DMS153 (cell line): ENCODE measurements at regions not wholly inside any gene's neighbourhood (a gene's known extent, or its start where the extent isn't known, plus 50 kb on each side); places are given as distances from the start of the nearest gene placed in this dataset.
"Not testable (repeated sequence)": the region's sequence is repeated elsewhere in the genome, so short reads cannot be mapped to it uniquely, and the experiment has no call there.

Experiments used
- DNase-seq: peaks from one replicate; lab custom pipeline; 2025; lab: John Stamatoyannopoulos, UW

DNA sequence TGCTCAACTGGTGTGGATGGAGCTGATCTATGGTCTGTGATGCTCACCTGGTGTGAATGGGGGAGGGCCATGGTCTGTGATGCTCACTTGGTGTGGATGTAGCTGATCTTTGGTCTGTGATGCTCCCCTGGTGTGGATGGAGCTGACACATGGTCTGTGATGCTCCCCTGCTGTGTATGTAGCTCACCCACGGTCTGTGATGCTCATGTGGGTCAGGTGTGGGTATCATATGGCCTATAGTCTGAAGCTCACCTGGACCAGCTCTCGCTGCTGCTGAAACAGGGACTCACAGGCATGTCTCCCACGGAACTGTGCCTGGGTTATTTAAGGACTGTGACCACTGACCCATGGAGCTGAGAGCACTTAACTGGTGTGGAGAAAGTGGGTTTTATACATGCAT lies 109.7 kb downstream of the CRLF2 start:
- no peak for DNase-seq

DNA sequence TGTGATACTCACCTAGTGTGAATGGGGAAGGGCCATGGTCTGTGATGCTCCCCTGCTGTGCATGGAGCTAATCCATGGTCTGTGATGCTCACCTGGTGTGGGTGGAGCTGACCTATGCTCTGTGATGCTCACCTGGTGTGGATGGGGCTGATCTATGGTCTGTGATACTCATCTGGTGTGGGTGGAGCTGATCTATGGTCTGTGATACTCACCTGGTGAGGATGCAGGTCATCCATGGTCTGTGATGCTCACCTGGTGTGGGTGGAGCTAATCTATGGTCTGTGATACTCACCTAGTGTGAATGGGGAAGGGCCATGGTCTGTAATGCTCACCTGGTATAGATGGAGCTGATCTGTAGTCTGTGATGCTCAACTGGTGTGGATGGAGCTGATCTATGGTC lies 110.2 kb downstream of the CRLF2 start:
- DNase-seq = not testable (repeated sequence)

DNA sequence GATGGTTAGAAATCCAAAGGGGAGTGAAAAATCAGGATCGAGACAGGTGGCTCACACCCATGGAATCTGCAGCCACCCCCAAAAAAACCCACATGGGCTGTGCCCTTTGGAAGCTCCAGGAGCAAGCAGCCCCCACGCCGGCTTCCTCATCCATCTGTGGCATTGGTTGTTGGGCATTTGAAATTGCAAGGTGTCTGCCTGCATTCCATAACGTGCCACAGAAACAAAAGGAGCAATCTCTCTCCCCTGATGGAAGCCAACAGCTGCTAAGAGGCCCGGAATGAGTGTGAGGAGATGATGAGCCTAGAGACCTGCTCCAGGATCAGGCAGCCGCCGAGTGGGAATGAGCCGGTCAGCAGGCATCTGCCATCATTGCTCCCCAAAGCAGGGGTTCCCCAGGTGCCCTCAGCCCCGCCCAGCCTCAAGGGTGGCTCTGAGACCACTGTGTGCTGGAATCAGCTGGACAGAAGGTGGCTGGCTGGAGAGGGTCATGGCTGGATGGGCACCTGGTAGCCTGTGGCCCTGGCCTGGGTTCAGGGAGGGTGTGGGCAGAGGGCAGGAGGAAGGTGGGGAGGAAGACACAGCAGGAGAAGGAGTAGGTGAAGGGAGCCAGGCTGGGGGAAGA lies 113.2 kb downstream of the CRLF2 start:
- DNase-seq = no peak

DNA sequence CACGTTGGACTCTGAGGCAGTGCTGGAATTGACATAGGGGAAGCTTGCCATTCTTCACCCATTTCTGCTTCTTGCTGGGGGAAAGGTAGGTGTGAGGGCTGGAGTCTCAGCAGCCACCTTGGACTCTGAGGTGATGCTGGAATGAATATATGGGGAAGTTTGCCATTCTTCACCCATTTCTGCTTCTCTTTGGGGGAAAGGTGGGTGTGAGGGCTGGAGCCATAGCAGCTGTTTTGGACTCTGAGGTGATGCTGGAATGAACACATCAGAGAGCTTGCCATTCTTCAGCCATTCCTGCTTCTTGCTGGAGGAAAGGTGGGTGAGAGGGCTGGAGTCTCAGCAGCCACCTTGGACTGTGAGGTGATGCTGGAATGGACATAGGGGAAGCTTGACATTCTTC lies 115.1 kb downstream of the CRLF2 start:
- DNase-seq = no peak

DNA sequence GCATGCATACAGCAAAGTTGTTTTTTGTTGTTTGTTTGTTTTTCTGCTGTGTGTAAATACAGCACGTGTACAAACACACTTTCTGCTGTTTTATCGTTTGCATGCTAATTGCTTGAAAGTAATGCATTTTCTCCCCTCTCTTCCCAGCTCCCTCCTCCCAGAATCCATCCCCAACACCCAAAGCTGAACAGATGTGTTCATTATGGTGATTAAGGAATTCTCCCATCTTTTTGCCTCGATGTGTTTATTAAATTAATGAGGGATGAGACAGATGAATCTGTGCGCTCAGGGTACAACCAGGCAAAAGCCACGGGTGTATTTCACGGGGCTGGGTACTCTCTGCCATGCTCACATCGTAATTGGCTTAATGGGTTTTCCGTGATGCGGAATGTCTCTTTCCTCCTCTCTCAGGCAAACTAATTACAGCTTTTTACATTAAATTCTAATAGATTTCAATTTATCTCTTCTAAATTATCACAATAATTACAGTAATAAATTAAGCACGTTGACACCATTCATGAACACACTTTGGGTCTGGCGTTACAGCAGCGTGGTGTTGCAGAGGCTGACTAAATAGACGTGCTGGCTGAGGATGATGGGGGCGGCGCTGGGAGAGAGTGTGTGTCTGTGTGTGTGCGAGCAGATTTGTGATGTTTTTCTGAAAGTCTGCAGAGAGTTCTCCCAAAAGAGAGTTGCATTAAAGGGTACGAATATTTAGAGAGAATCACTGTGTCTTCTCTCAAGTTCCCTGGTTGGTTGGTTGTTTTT lies 117.7 kb downstream of the CRLF2 start:
- no peak for DNase-seq

DNA sequence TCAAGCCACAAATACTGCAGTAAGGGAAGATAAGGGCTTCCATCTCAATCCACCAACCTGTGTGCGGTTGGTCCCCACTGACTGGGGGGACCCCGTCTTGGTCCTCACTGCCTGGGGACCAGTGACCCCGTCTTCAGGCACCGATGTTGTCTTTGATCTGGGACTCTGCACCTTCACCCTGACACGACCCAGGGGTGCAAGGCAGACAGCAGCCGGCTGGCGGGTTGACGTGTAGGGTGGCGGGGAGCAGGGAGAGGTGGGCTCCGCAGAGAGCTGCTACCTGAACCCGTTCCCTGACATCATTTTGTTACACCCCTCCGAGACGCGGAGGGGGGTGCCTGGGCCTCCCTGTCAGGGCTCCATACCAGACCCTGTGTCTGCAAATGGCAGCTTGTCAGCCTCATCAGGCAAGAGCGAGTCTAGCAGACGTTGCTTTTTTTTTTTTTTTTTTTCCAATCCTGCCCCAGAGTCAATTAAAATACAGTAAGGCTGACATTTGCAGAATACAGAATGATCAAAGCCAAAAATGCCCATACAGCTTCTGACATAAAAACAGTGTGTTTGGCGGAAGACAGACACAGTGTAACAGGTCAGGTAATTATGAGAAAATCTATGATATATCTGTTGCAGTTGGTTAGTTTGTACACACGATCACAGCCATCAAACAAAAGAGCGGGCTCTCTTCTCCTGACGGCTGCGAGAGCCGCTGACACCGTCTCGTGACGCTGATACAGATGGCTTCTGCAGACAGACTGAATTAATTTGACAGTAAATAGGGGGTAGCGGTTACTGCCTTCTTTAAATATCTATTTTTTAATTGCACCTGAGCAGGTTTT lies 118.6 kb downstream of the CRLF2 start:
- no peak for DNase-seq

DNA sequence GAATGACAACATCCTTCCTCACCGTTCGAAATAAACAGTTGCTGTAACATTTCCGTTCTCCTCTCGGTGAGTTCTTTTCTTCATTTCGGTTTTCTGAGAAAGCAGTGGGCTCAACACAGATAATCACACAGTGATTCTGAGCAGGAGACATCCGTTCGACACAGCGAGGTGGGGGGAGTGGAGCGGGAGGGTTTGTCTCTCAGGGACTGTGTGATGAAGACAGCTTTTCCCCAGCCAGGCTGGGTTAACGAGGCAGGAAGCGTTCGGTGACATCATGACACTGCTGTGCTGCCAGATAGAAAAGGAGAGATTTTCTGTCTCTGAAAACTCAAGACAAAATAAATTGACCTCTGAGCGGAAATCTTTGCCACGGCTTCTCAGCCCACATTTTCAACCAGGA lies 119.3 kb downstream of the CRLF2 start:
- DNase-seq = no peak

DNA sequence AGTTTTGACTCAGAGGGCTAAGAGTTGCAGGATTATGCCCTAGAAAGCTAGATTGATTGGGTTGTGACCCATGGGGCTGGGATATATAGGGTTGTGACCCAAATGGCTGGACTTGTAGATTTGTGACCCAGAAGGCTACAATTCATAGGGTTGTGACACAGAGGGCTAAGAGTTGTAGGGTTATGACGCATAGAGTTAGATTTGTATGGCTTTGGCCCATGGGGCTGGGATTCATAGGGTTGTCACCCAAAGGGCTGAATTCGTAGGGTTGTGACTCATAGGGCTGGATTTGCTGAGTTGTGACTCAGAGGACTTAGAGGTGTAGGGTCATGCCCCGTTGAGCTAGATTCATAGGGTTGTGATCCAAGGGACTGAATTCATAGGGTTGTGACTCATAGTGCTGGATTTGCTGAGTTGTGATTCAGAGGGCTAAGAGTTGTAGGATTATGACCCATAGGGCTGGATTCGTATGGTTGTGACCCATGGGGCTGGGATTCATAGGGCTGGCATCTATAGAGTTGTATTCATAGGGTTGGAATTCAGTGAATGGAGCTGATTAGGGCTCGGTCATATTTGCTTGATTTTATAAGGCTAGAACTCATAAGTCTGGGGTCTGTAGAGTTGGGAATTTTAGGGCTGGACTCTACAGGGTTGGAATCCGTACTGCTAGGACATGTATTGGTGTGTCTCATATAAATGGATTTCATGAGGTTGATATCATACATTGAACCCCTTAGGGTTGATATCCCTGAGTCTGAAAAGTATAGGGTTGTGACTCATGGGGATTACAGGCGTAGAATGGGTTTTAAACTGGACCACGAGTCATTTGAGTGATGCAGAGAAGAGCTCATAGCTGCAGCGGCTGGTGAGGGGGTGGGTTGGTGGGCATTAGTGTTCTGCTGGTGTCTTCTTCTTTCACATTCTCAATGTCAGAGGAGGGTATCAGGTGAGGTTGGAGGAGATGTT lies 125.7 kb downstream of the CRLF2 start:
- no peak for DNase-seq

DNA sequence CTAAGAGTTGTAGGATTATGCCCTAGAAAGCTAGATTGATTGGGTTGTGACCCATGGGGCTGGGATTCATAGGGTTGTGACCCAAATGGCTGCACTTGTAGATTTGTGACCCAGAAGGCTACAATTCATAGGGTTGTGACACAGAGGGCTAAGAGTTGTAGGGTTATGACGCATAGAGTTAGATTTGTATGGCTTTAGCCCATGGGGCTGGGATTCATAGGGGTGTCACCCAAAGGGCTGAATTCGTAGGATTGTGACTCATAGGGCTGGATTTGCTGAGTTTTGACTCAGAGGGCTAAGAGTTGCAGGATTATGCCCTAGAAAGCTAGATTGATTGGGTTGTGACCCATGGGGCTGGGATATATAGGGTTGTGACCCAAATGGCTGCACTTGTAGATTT lies 126.6 kb downstream of the CRLF2 start:
- not testable (repeated sequence) for DNase-seq

DNA sequence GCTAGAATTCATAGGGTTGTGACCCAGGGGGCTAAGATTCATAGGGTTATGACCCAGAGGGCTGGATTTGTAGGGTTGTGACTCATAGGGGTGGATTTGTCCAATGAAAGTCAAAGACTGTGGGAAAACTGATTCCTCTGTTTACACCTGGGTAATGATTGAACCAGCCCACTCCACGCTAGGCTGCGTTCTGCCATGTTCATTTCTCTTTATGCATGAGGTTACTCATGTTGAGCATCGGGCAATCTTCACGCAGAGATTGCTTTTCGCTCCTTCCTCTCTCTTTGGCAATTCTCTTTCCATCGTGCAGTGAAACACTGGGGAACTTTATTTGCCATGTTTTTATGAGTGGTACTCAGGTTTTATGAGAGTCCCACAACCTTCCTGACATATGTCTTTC lies 127.8 kb downstream of the CRLF2 start:
- no peak for DNase-seq

DNA sequence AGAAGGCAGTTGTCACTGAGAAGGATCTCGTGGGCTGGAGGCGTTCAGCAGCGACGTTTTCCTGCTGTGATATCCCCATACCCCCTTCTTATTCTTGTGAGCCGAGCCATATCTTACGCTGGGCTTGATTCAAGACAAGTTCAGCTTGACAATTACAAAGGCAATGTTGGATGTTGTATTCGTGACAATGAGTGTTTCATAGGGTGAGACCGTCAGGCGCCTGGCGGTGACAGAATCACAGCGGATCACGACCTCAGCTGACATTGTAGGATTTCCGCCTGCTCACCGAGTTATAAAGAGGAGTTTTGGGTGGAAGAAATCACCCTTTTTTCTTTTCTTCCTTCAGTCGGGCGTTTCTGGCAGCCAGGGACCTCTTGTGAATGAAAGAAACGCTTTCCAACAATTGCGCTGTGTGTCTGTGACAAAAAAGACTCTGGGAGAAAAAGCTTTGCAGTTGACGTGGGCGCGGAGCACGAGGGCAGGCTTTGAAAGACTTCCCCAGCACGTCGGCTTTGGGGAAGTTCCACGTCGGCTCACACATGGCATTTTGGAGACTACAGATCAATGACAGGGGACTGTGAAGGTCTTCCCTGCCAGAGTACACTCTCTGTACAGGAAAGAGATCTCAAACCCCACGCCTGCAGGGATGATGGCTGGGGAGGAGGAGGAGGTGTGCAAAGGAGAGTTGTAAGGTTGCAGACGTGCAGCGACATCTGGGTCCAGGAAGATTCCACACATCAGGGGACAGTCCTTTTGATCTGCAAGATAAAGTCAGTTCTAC lies 135.4 kb downstream of the CRLF2 start:
- no peak for DNase-seq

DNA sequence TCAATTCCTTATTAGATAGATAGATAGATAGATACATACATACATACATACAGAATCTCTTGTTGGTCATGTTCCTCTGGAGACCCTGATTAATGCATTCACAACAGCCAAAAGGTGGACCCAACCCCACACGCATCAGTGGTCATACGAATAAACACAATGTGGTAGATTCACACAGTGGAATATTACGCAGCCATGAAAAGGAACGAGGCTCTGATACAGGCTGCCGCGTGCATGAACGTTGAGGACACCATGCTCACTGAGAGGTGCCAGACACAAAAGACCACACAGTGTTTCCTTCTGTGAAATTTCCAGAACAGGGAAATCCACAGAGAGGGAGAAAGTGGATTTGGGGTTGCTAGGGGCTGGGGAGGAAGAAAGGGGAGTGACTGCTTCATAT lies 136.7 kb downstream of the CRLF2 start:
- no peak for DNase-seq

DNA sequence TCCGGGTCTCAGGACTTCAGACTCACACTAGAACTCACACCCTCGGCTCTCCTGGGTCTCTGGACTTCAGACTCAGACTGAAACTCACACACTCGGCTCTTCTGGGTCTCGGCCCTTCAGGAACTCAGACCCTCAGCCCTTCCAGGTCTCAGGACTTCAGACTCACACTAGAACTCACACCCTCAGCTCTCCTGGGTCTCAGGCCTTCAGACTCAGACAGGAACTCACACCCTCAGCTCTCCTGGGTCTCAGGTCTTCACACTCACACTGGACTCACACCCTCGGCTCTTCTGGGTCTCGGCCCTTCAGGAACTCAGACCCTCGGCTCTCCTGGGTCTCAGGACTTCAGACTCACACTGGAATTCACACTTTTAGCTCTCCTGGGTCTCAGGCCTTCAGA lies 137.3 kb downstream of the CRLF2 start:
- DNase-seq = no peak

DNA sequence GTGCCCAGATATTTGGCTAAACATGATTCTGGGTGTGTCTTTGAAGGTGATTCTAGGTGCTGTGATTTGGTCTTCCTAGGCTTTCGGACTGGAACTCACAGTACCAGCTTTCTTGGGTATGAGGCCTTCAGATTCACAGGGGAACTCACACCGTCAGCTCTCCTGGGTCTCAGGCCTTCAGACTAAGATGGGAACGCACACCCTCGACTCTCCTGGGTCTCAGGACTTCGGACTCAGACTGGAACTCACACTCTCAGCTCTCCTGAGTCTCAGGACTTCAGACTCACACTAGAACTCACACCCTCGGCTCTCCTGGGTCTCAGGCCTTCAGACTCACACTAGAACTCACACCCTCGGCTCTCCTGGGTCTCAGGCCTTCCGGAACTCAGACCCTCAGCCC lies 137.7 kb downstream of the CRLF2 start:
- no peak for DNase-seq

DNA sequence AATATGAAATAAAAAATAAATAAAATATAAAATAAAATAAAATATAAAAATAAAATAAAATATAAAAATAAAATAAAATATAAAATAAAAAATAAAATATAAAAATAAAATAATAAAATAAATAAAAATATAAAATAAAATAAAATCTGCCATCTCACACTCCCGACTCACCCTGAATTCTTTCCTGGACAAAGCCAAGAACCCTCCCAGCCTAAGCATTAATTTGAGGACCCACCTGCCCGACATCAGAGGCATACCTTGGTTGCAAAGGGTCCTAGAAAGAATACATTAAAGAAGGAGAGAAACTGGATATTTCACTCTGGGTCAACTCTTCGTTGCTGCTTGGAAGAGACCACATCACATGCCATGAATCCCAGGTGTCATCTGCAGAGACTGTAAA lies 138.3 kb downstream of the CRLF2 start:
- DNase-seq = no peak

DNA sequence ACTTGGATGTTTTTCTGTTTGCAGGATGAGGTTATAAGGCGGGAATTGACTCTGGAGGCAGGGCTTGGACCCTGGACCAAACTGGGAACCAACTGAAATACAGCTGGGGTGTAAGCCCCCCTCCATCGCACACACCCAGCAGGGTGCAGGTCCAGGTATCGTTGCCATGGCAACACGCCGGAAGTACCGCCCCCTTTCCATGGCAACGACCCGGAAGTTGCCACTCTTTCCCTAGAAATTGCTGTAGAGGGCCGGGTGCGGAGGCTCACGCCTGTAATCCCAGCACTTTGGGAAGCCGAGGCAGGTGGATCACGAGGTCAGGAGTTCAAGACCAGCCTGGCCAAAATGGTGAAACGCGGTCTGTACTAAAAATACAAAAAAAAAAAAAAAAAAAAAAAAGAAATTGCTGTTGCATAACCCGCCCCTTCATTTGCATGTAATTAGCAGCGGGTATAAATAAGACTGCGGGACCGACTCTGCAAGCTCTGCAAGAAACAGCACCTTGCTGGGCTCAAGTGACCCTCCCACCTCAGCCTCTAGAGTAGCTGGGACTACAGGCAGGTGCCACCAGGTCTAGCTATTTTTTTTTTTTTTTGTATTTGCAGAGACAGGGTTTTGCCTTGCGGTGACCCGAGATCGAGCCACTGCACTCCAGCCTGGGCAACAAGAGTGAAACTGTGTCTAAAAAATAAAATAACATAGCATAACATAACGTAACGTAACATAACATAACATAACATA lies 139.6 kb downstream of the CRLF2 start:
- no peak for DNase-seq

DNA sequence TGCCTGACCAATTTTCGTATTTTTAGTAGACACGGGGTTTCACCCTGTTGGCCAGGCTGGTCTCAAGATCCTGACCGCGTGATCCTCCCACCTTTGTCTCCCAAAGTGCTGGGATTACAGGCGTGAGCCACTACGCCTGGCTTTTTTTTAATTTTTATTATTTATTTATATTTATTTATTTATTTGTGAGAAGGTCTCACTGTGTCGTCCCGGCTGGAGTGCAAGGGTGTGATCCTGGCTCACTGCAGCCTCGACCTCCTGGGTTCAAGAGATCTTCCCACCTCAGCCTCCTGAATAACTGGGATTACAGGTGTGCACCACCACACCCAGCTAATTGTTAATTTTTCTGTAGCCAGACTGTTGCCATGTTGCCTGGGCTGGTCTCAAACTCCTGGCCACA lies 141.1 kb downstream of the CRLF2 start:
- DNase-seq = no peak

DNA sequence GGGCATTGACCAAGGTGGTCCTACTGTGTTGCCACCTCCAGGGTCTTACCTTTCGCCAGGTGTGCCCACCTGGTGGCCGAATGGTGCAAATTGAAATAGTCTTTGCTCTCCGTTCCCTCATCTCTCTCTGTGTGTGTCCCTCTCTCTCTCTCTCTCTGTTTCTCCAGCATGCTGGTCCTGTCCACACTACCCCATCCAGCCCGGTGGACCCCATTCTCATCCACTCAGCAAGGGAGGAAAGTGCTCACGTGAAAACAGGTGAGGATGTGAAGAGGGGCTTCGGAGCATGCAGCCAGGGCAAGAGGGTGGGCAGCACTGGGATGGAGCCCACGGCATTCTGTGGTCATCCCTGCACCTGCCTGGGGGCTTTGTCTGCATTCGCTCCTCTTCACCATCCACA lies 150.1 kb downstream of the CRLF2 start:
- no peak for DNase-seq

DNA sequence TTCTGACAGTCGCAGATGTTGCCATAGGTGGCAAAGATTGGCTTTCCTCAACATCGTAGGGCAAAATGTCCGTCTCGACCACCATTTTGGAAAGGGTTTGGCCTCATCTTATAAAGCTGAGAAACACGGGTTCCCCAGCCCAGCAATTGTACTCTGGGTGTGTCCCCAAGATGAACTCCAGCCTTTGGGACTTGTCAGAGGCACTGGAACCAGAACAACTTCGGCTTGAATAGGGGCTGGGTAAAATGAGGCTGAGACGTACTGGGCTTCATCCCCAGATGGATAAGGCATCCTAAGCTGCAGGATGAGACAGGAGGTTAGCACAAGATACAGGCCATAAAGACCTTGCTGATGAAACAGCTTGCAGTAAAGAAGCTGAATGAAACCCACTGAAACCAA lies 151.9 kb downstream of the CRLF2 start:
- no peak for DNase-seq
